Upper lobe of right lung (tissue), 1 donor: ENCODE measurements at regions not wholly inside any gene's neighbourhood (a gene's known extent, or its start where the extent isn't known, plus 50 kb on each side); places are given as distances from the start of the nearest gene placed in this dataset.

Experiments used
- ATAC-seq: fragments of 200-7000 bp; cut with Tn5 transposase; one replicate; pipeline ENCODE4 v1.9.1; 2020; ENCODE audit warnings: mild to moderate bottlenecking, moderate library complexity
- DNase-seq: peaks from one replicate; pipeline ENCODE4 v3.0.0-alpha.2; 2020
- H3K27ac ChIP-seq: fragments of 200-600 bp; one replicate; pipeline ENCODE4 v1.8.0; 2022
- H3K27me3 ChIP-seq: fragments of 200-600 bp; one replicate; pipeline ENCODE4 v1.8.0; 2022; ENCODE audit warnings: mild to moderate bottlenecking
- H3K36me3 ChIP-seq: fragments of 200-600 bp; one replicate; pipeline ENCODE4 v1.8.0; 2022
- H3K4me1 ChIP-seq: fragments of 200-600 bp; one replicate; pipeline ENCODE4 v1.8.0; 2022
- H3K4me3 ChIP-seq: fragments of 200-600 bp; one replicate; pipeline ENCODE4 v1.8.0; 2022; ENCODE audit warnings: mild to moderate bottlenecking
- H3K9me3 ChIP-seq: fragments of 200-600 bp; one replicate; pipeline ENCODE4 v1.8.0; 2022
- intact Hi-C: fragments of 100-400 bp; cut with DNase I; formaldehyde crosslinking; loops from one replicate; pipeline ENCODE4 v1.11.0; 2022
- TF ChIP-seq, protein P1 (sequence below): fragments of 200-600 bp; IDR thresholded peaks from one replicate; pipeline ENCODE4 v1.8.0; 2022; ENCODE audit warnings: antibody characterized with exemption
- donor health status: DM: no; HTN: yes; CAD: no; lungs with severe emphysema.

DNA sequence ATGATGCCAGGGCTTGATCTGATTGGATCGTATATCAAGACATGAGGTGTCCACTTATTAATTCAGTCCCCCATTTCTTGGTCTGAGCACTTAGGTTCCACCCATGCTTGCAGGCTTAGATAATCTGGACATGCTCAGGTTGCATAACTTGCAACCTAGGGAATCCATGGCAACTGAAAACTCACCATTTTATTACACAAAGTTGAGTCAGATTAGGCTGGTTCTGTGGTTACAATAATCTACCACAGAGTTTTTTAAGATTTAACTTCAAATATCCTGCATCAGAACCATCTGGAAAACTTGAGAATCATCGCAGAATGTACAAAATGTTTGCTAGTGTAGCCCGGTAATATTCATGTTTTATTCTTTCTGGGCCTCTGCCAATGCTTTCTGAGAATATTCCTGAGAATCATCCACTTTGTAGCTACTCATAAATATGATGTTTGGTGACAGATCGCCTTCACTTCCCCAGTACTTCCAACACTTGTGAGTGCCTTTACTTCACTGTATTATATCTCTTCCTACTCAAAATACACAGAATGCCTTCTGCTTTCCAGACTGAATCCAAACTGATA lies 707.2 kb upstream of the ADAMTS5 start:
- Histone ChIP-seq H3K9me3 (no peaks in the 10 kb centered on the region), H3K27me3 (no peaks in the 10 kb centered on the region), H3K4me3 (no peak overlapping the region), H3K27ac (no peak overlapping the region), H3K36me3 (no peaks in the 10 kb centered on the region), H3K4me1 (no peaks in the 10 kb centered on the region)
- intact Hi-C loops = no loop called here
- no peak for ATAC-seq
- TF ChIP-seq, protein P1, sequence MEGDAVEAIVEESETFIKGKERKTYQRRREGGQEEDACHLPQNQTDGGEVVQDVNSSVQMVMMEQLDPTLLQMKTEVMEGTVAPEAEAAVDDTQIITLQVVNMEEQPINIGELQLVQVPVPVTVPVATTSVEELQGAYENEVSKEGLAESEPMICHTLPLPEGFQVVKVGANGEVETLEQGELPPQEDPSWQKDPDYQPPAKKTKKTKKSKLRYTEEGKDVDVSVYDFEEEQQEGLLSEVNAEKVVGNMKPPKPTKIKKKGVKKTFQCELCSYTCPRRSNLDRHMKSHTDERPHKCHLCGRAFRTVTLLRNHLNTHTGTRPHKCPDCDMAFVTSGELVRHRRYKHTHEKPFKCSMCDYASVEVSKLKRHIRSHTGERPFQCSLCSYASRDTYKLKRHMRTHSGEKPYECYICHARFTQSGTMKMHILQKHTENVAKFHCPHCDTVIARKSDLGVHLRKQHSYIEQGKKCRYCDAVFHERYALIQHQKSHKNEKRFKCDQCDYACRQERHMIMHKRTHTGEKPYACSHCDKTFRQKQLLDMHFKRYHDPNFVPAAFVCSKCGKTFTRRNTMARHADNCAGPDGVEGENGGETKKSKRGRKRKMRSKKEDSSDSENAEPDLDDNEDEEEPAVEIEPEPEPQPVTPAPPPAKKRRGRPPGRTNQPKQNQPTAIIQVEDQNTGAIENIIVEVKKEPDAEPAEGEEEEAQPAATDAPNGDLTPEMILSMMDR = no peak
- no peak for DNase-seq

DNA sequence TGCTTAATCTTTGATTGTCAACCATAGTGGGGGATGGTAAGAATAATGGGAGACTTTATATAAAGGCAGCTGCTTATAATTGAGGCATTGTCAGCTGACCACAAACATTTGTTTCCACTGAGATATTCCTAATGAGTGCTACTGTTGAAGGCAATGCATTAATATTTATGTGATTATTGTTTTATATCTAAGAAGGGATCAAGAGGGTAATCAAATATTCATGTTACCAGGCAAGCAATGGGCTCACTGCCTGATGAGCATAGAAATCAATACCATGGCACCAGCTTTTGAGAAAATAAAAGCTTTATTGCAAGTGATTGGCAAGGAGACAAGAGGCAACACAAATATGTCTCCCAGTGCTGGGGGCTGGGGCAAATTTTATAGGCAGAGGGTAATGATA lies 706.7 kb upstream of the ADAMTS5 start:
- H3K9me3 ChIP-seq = no peaks in the 10 kb centered on the region
- intact Hi-C loops = no loop called here
- TF ChIP-seq, protein P1 = no peak
- no peak overlapping the region for H3K27ac ChIP-seq
- DNase-seq (no peak), ATAC-seq (no peak)
- H3K4me1 ChIP-seq = no peaks in the 10 kb centered on the region
- no peaks in the 10 kb centered on the region for H3K27me3 ChIP-seq
- H3K4me3 ChIP-seq = no peak overlapping the region
- H3K36me3 ChIP-seq = no peaks in the 10 kb centered on the region

DNA sequence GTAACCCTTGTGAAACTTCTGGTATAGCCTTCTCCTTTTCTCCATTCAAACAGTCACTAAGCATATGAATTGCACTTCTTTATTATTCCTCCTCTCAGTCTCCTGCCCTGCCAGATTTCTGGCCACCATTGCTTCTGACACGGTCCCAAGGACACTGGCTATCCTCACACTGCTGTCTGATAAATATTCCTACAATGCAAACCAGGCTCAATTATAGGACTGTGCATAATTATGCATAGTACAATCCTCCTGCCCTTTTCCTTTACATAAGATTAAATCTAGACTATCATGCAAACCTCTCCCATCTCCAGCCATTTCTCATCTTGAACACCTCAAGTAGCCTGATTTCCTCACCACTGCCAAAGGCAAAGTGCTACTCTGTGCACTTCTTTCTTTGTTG lies 704.3 kb upstream of the ADAMTS5 start:
- Histone ChIP-seq H3K9me3 (no peaks in the 10 kb centered on the region), H3K4me3 (no peak overlapping the region), H3K27me3 (no peaks in the 10 kb centered on the region), H3K36me3 (no peaks in the 10 kb centered on the region), H3K27ac (no peak overlapping the region), H3K4me1 (no peaks in the 10 kb centered on the region)
- TF ChIP-seq, protein P1 = no peak
- intact Hi-C loops = no loop called here
- DNase-seq (no peak), ATAC-seq (no peak)

- Histone ChIP-seq H3K4me1 (no peaks in the 10 kb centered on the region), H3K4me3 (no peak overlapping the region), H3K27ac (no peak overlapping the region), H3K9me3 (no peaks in the 10 kb centered on the region), H3K27me3 (no peaks in the 10 kb centered on the region), H3K36me3 (no peaks in the 10 kb centered on the region)
- ATAC-seq = no peak
- TF ChIP-seq, protein P1 = no peak
- intact Hi-C loops = no loop called here
- no peak for DNase-seq
These were observed 686.6 kb upstream of the ADAMTS5 start for GRCh38 chr21:27653481-27653880.

DNA sequence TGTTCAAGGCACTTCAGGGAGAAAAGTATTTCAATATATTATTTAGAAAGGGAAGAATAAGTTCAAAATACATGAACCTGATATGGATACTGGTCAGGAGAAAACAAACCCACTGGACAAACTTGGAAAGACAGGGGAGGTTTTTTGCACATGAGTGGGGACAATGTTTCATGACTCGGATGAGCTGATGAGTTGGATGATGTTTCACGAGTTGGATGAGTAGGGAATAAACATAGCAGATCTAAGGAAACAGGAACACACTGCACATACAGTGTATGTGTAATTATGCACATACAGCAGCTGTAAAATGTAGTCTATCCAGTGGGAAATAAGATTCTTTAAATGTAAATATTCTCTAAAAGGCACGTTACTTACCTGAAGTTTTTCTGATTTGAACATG lies 682.9 kb upstream of the ADAMTS5 start:
- no peak overlapping the region for H3K27ac ChIP-seq
- H3K36me3 ChIP-seq = no peaks in the 10 kb centered on the region
- no peaks in the 10 kb centered on the region for H3K27me3 ChIP-seq
- no peak for DNase-seq
- no peak overlapping the region for H3K4me3 ChIP-seq
- no peaks in the 10 kb centered on the region for H3K9me3 ChIP-seq
- TF ChIP-seq, protein P1 = no peak
- intact Hi-C loops = no loop called here
- ATAC-seq = no peak
- H3K4me1 ChIP-seq = no peaks in the 10 kb centered on the region

- Histone ChIP-seq H3K4me3 (no peak overlapping the region), H3K36me3 (no peaks in the 10 kb centered on the region), H3K4me1 (no peaks in the 10 kb centered on the region), H3K27me3 (no peaks in the 10 kb centered on the region), H3K9me3 (no peaks in the 10 kb centered on the region), H3K27ac (no peak overlapping the region)
- intact Hi-C loops = no loop called here
- TF ChIP-seq, protein P1 = no peak
- ATAC-seq = no peak
- no peak for DNase-seq
These were observed 682.4 kb upstream of the ADAMTS5 start for GRCh38 chr21:27649323-27649722.
